H7 (cell line): ENCODE measurements at regions not wholly inside any gene's neighbourhood (a gene's known extent, or its start where the extent isn't known, plus 50 kb on each side); places are given as distances from the start of the nearest gene placed in this dataset.
"Not testable (repeated sequence)": the region's sequence is repeated elsewhere in the genome, so short reads cannot be mapped to it uniquely, and the experiment has no call there.

Source experiments
- DNase-seq: peaks from one replicate; pipeline ENCODE4 v3.0.0; 2012
- H3K27me3 ChIP-seq: 2 replicates; pipeline ENCODE4 v1.6.0; 2011; ENCODE audit warnings: mild to moderate bottlenecking, low read length; ENCODE audit not compliant: control insufficient read depth, insufficient read depth
- H3K36me3 ChIP-seq: replicated peaks from 2 replicates; pipeline ENCODE4 v1.5.1; 2011; ENCODE audit warnings: low read length; ENCODE audit not compliant: control insufficient read depth, insufficient read depth
- H3K4me3 ChIP-seq: 2 replicates; pipeline ENCODE4 v1.5.1; 2011; ENCODE audit warnings: low read depth, mild to moderate bottlenecking, control low read depth, low read length, moderate library complexity; ENCODE audit not compliant: insufficient read depth

DNA sequence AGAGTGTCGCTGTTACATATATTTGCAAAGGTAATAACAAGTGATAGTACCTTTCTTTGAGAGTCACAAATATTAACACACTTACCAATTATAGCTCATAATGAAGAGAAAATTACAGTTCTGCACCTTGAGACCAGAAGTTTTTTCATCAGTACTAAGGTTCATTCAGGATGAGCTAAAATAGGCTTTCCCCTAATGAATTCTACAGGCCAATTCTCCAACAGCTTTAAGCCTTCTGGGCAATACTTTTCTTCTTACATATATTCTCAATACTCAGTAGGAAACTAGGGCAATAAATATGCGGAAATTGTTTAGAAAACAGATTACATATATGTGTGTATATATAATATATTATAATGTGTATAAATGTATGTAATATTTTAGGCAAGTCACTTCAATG, 2672.8 kb upstream of the PCDH20 start:
- H3K27me3 ChIP-seq, result no peaks in the 10 kb centered on the region
- H3K4me3 ChIP-seq, result no peak overlapping the region
- H3K36me3 ChIP-seq, result no peaks in the 10 kb centered on the region
- DNase-seq, result no peak

DNA sequence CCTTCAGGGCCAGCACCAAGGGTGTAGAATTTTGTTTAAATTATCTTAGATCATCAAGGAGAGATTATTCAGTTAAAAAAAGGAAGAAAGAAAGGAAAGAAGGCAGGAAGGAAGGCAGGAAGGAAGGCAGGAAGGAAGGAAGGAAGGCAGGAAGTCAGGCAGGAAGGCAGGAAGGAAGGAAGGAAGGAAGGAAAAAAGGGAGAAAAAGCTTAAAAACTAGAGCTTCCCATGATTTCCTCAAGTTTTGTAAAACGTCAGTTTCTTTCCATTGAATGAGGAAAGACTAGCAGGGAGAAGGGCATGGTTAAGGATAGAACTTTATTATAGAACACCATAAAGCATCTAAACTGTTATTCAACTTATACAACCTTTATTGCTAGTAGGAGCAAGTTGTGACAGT, 2672.0 kb upstream of the PCDH20 start:
- H3K36me3 ChIP-seq, result no peaks in the 10 kb centered on the region
- H3K4me3 ChIP-seq, result no peak overlapping the region
- DNase-seq, result no peak
- no peaks in the 10 kb centered on the region for H3K27me3 ChIP-seq

DNA sequence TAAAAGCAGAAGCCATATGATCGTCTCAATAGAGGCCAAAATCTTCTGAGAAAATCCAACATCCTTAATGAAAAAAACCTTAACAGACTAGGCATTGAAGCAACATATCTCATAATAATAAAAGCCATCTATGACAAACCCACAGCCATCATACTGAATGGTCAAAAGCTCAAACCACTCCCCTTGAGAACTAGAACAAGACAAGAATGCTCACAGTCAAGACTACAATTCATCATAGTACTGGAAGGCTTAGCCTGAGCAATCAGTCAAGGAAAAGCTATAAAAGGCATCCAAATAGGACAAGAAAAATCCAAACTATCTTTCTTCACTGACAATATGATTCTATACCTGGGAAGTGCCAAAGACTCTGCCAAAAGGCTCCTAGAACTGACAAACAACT, 2668.2 kb upstream of the PCDH20 start:
- no peak for DNase-seq
- Histone ChIP-seq H3K36me3 (no peaks in the 10 kb centered on the region), H3K4me3 (no peak overlapping the region), H3K27me3 (no peaks in the 10 kb centered on the region)

DNA sequence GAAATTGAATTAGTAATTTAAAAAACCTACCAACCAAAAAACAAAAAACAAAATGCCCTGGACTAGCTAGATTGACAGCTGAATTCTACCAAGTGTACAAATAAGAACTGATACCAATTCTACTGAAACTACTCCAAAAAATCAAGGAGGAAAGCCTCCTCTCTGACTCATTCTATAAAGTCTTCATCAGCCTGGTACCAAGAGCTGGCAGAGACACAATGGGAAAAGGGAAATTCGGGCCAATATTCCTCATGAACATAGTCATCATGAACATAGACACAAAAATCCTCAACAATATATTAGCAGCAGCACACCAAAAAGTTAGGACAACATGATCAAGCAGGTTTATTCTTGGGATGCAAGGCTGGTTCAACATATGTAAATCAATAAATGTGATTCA, 2667.7 kb upstream of the PCDH20 start:
- DNase-seq, result no peak
- H3K27me3 ChIP-seq, result no peaks in the 10 kb centered on the region
- H3K36me3 ChIP-seq, result no peaks in the 10 kb centered on the region
- H3K4me3 ChIP-seq, result no peak overlapping the region

DNA sequence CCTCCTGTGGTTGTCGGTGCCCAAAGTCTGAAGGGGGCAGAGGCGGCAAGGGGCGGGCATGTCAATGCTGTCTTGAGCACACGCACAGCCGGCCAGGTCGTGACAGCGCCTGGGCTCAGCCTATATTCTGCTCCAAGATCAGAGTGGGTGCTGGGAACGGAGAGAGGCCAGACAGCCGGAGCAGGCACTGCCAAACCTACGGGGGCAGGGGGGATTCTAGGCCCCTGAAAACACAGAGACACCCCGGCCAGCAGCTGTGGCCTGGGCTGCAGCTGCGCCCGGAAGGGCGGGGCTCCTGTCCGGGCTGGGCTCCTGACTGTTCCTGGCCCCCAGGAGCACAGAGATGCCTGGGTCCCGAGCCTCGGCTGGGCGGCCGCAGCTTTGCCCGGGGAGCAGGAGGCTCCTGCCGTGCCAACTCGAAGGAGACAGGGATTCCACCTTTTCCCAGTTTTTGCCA, 2662.9 kb upstream of the PCDH20 start:
- H3K27me3 ChIP-seq, result no peaks in the 10 kb centered on the region

DNA sequence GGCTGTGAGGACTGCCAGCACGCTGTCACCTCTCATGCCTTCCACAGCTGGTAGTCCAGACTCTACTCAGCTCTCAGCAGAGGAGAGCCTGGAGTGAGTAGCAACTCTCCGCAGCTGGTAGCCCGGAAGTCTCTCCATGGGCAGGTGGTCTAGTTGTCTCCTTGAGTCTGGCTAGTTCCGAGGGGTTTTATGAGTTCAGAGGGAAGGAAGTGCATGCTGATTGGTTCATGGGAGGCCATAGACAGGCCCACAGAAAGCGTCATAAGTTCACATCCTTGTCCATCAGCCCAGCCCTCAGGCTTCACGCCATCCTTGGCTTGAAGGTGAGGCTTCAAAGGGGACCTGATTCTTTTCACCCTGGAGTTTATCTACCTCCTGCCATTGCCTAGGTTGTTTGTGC, 2662.4 kb upstream of the PCDH20 start:
- Histone ChIP-seq H3K4me3 (no peak overlapping the region), H3K36me3 (no peaks in the 10 kb centered on the region), H3K27me3 (no peaks in the 10 kb centered on the region)
- peak; percentile 1 for DNase-seq

More for the DNA sequence above, 2662.9 kb upstream of the PCDH20 start:
- Histone ChIP-seq H3K4me3 (no peak overlapping the region), H3K36me3 (no peaks in the 10 kb centered on the region)
- DNase-seq, result peak; percentile 10

DNA sequence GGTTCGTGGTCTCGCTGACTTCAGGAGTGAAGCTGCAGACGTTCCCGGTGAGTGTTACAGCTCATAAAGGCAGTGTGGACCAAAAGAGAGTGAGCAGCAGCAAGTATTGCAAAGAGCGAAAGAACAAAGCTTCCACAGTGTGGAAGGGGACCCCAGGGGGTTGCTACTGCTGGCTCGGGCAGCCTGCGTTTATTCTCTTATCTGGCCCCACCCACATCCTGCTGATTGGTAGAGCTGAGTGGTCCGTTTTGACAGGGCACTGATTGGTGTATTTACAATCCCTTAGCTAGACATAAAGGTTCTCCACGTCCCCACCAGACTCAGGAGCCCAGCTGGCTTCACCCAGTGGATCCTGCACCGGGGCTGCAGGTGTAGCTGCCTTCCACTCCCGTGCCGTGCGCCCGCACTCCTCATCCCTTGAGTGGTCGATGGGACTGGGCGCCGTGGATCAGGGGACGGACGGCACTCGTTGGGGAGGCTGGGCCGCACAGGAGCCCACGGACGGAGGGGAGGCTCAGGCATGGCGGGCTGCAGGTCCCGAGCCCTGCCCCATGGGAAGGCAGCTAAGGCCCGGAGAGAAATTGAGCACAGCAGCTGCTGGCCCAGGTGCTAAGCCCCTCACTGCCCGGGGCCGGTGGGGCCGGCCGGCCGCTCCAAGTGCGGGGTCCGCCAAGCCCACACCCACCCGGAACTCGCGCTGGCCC, 2661.6 kb upstream of the PCDH20 start:
- not testable (repeated sequence) for H3K27me3 ChIP-seq, DNase-seq, H3K36me3 ChIP-seq, H3K4me3 ChIP-seq

DNA sequence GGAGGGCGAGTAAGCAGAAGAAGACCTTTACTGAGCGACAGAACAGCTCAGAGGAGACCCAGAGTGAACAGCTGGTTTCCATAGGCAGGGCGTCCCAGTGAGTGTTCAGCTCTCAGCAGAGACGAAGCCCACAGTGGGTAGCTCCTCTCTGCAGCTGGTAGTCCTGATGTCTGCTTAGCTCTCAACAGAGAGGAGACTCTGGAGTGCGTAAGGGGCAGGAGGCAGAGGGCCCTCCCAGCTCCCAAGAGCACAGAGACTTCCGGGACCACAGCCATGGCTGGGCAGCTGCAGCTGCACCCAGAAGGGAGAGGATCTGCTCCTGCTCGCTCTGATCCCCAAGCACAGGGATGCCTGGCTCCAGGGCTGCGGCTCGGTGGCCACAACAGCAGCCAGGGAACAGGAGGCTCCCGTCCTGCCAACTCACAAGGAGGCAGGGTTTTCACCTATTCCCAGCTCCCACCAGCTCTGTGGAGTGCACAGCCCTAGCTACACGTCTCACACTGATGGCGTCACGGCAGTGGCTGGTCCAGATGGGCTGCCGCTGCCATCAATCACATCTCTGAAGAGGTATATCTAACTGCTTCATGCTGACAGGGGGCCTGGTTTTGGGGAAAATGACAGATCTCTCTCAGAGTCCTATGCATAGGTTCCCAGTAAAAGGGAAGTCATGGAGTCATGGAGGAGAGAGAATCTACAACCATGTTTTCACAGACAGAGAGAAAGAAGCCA, 2660.1 kb upstream of the PCDH20 start:
- no peak for DNase-seq
- H3K36me3 ChIP-seq, result no peaks in the 10 kb centered on the region

DNA sequence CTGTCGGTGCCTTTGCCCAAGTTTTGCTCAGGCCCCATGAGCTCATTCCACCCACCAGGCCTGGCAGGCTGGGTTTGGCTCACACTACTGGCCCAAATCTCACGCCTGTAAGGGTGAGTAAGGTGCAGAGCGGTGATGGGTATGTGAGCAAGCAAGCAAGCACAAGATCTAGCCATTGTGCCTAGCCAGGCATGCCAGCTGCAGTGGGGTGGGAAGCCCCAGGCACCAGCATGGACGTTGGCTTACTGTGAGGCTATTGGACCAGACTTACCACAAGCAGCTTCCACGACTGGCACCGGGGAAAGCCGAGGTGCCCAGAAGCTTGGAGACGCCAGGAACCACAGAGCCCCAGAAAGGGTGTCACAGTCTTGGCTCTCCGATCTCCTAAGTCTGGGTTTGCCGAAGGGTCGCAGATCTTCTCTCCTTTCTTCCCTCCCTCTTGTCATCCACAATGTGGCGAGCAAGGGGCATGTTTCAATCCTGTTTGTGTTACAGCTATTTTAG, 2659.4 kb upstream of the PCDH20 start:
- H3K36me3 ChIP-seq, result no peaks in the 10 kb centered on the region
- H3K27me3 ChIP-seq, result no peaks in the 10 kb centered on the region
- no peak overlapping the region for H3K4me3 ChIP-seq
- DNase-seq, result no peak

More for the DNA sequence above, 2660.1 kb upstream of the PCDH20 start:
- no peaks in the 10 kb centered on the region for H3K27me3 ChIP-seq
- no peak overlapping the region for H3K4me3 ChIP-seq

DNA sequence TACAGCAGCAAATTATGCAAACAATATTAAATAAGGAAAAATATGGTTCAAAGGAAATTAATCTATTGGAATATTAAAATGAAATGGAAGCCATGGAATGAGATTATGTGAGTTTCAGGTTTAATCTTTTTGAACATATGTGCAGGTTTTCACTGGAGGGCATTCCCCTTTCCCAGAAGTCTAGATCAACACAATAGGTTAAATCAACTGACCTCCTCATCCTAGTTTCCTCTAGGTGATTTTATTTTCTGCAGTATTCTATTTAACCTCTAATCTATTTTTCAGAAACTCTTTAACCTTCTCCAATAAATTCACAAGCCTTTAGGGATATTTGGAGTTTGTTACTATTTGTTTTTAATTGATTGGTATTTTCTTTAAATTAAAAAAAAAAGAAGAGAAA, 2657.6 kb upstream of the PCDH20 start:
- H3K4me3 ChIP-seq, result no peak overlapping the region

DNA sequence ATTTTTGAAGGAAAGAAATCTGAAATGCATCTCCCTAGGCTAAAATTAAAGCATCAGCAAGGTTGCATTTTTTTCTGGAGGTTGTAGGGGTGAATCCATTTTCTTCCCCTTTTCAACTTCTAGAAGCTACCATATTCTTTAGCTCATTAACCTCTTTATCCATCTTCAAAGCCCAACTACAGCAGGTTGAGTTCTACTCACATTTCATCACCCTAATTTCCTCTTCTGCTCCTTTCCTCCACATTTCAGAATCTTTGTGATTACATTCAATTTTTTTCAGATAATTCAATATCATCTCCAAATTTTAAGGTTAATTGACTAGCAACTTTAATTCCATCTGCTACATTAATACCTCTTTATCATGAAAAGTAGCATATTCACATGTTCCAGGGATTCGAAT, 2655.7 kb upstream of the PCDH20 start:
- Histone ChIP-seq H3K4me3 (no peak overlapping the region), H3K27me3 (no peaks in the 10 kb centered on the region), H3K36me3 (no peaks in the 10 kb centered on the region)
- no peak for DNase-seq

More for the DNA sequence above, 2657.6 kb upstream of the PCDH20 start:
- no peak for DNase-seq
- Histone ChIP-seq H3K27me3 (no peaks in the 10 kb centered on the region), H3K36me3 (no peaks in the 10 kb centered on the region)

DNA sequence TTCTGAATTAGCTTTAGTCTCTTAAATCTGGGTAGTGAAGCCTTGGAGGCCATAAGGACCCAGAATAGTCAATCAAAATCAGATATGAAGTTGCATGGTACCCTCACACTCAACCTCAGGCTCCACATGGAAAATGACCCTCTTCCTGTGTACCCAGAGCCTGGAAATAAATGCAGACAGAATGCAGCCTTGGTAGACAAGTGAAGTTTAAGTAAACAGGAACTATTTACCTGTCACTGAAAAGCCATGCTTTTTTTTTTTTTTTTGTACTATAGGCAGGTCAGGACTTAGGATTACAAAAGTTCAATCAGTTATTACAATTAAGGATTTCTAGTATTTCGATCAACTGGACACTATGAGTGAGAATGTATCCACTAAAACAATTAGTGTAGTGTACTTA, 2654.2 kb upstream of the PCDH20 start:
- DNase-seq, result no peak

DNA sequence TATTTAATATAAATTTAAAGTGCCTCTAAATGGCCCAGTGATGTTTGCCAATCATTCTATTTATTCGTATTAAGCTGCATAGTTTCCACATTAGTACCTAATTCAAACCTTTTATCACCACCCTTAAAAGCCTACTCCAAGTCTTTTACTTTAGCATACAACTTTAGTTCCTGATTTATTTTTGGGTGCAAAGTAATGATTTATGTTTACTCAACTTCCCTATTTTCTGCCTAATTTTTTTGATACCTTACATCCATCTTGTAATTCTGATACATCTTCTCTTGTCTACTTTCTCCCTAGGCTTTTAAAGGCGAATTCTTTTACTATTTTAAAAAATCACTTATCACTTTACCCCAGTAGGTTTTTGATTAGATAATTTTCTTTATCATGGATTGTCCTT, 2651.1 kb upstream of the PCDH20 start:
- H3K36me3 ChIP-seq, result no peaks in the 10 kb centered on the region
- no peaks in the 10 kb centered on the region for H3K27me3 ChIP-seq
- no peak overlapping the region for H3K4me3 ChIP-seq
- DNase-seq, result no peak

More for the DNA sequence above, 2654.2 kb upstream of the PCDH20 start:
- Histone ChIP-seq H3K27me3 (no peaks in the 10 kb centered on the region), H3K36me3 (no peaks in the 10 kb centered on the region), H3K4me3 (no peak overlapping the region)

DNA sequence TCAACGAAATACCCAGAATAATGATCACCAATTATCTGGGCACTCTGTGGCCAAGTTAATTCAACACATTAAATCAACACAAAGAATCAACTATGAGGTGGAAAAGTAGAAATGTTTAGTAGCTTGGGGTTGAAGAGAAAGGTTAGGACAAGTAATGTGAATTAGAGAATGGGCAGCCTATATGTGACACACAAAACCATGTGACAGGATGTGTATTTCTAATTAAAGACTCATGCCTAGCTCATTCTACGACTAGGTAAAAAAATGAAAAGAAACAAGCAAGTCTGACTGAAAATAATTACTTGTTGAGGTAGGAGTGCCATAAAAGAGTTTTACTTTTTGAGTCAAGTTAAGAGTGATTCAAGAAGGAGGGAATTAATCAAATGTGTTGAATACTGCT, 2646.0 kb upstream of the PCDH20 start:
- no peak for DNase-seq
- H3K27me3 ChIP-seq, result no peaks in the 10 kb centered on the region
- no peak overlapping the region for H3K4me3 ChIP-seq
- H3K36me3 ChIP-seq, result no peaks in the 10 kb centered on the region

DNA sequence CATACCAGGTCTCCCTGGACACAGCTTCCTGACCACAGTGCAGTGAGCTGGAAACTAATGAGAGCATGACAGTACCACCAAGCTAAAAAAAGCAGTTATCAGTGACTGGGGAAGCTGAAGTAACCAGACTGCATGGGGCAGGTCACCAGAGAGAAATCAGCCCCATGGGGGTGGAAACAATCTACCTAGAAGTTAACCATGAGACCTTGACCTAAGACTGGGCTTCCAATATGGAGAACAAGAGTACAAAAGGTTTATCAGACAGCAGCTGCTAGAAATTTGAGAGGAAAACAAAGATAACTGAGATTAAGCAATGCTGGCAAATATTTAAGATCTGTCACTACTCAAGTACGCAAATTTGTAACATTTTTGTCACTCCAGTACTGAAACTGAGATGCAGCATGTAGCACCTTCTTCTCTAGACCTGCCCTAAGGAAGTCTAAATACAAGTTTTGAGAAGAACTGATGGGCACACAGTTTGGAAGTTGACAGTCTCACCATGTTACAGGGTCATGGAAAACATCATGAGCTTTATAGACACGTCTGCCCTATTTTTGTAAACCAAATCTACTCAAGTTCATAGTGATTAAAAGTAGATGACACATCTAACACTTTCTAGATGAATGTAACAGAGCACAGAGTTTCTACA, 2641.8 kb upstream of the PCDH20 start:
- no peak for DNase-seq
- no peaks in the 10 kb centered on the region for H3K27me3 ChIP-seq
- H3K36me3 ChIP-seq, result no peaks in the 10 kb centered on the region
- H3K4me3 ChIP-seq, result no peak overlapping the region
